H9 (cell line): ENCODE measurements at regions not wholly inside any gene's neighbourhood (a gene's known extent, or its start where the extent isn't known, plus 50 kb on each side); places are given as distances from the start of the nearest gene placed in this dataset.

Source experiments
- DNase-seq: peaks from one replicate; pipeline ENCODE4 v3.0.0-alpha.2; 2017
- H2AFZ ChIP-seq: one replicate; pipeline ENCODE4 v1.6.1; 2013; ENCODE audit warnings: mild to moderate bottlenecking, low read length, control low read depth, moderate library complexity
- H2AK5ac ChIP-seq: 2 replicates; pipeline ENCODE4 v1.6.1; 2013; ENCODE audit warnings: low read length, control low read depth, mixed read lengths; ENCODE audit not compliant: insufficient read length
- H2BK120ac ChIP-seq: one replicate; pipeline ENCODE4 v1.6.1; 2013; ENCODE audit warnings: low read depth, mild to moderate bottlenecking, low read length, control low read depth, inconsistent platforms; ENCODE audit not compliant: poor library complexity, severe bottlenecking
- H2BK12ac ChIP-seq: 2 replicates; pipeline ENCODE4 v1.6.1; 2013; ENCODE audit warnings: low read length, control low read depth, mixed read lengths, low read depth; ENCODE audit not compliant: insufficient read length
- H2BK15ac ChIP-seq: 2 replicates; pipeline ENCODE4 v1.6.1; 2013; ENCODE audit warnings: low read depth, low read length, control low read depth
- H2BK20ac ChIP-seq: one replicate; pipeline ENCODE4 v1.6.1; 2013; ENCODE audit warnings: low read depth, mild to moderate bottlenecking, low read length, control low read depth, inconsistent platforms; ENCODE audit not compliant: poor library complexity, severe bottlenecking
- H2BK5ac ChIP-seq: 2 replicates; pipeline ENCODE4 v1.6.1; 2013; ENCODE audit warnings: low read length, control low read depth, mixed read lengths; ENCODE audit not compliant: insufficient read length
- H3K14ac ChIP-seq: 2 replicates; pipeline ENCODE4 v1.6.1; 2013; ENCODE audit warnings: low read length, control low read depth; ENCODE audit not compliant: insufficient read depth
- H3K18ac ChIP-seq: 2 replicates; pipeline ENCODE4 v1.6.1; 2013; ENCODE audit warnings: low read depth, mild to moderate bottlenecking, mixed read lengths, low read length, control low read depth; ENCODE audit not compliant: insufficient read length
- H3K23ac ChIP-seq: 2 replicates; pipeline ENCODE4 v1.6.1; 2013; ENCODE audit warnings: low read length, control low read depth, mixed read lengths, low read depth; ENCODE audit not compliant: insufficient read length
- H3K23me2 ChIP-seq: 2 replicates; pipeline ENCODE4 v1.6.1; 2013; ENCODE audit warnings: low read depth, mild to moderate bottlenecking, mixed read lengths, low read length, control low read depth; ENCODE audit not compliant: insufficient read length, poor library complexity, severe bottlenecking
- H3K27ac ChIP-seq: 2 replicates; pipeline ENCODE4 v1.5.1; 2013; ENCODE audit warnings: low read length, control low read depth, mixed read lengths, low read depth; ENCODE audit not compliant: insufficient read length
- H3K27me3 ChIP-seq: 2 replicates; pipeline ENCODE4 v1.6.1; 2013; ENCODE audit warnings: low read length, control low read depth, inconsistent platforms; ENCODE audit not compliant: insufficient read depth
- H3K4ac ChIP-seq: 2 replicates; pipeline ENCODE4 v1.6.1; 2013; ENCODE audit warnings: low read depth, mild to moderate bottlenecking, control low read depth, inconsistent platforms, low read length, moderate library complexity
- H3K4me1 ChIP-seq: 2 replicates; pipeline ENCODE4 v1.6.1; 2013; ENCODE audit warnings: low read length, control low read depth, inconsistent platforms; ENCODE audit not compliant: insufficient read depth
- H3K4me2 ChIP-seq: 2 replicates; pipeline ENCODE4 v1.6.1; 2013; ENCODE audit warnings: low read length, control low read depth, mixed read lengths; ENCODE audit not compliant: insufficient read length, insufficient read depth
- H3K56ac ChIP-seq: 2 replicates; pipeline ENCODE4 v1.6.1; 2013; ENCODE audit warnings: low read depth, mild to moderate bottlenecking, mixed read lengths, low read length, control low read depth; ENCODE audit not compliant: insufficient read length
- H3K79me1 ChIP-seq: 2 replicates; pipeline ENCODE4 v1.6.1; 2013; ENCODE audit warnings: low read depth, mild to moderate bottlenecking, moderate library complexity, low read length, control low read depth, inconsistent platforms; ENCODE audit not compliant: insufficient read depth, poor library complexity, severe bottlenecking
- H3K79me2 ChIP-seq: 2 replicates; pipeline ENCODE4 v1.6.1; 2013; ENCODE audit warnings: low read length, control low read depth, inconsistent platforms; ENCODE audit not compliant: insufficient read depth
- H3K9ac ChIP-seq: 2 replicates; pipeline ENCODE4 v1.6.1; 2013; ENCODE audit warnings: low read length, control low read depth, mixed read lengths; ENCODE audit not compliant: insufficient read length; ENCODE audit errors: extremely low read depth
- H3K9me3 ChIP-seq: one replicate; pipeline ENCODE4 v1.6.1; 2013; ENCODE audit warnings: low read depth, low read length, inconsistent platforms; ENCODE audit not compliant: control insufficient read depth
- H3T11ph ChIP-seq: one replicate; pipeline ENCODE4 v1.6.1; 2013; ENCODE audit warnings: mild to moderate bottlenecking, low read length, control low read depth, inconsistent platforms
- H4K20me1 ChIP-seq: one replicate; pipeline ENCODE4 v1.6.1; 2013; ENCODE audit not compliant: control insufficient read depth, insufficient read length, insufficient read depth
- H4K5ac ChIP-seq: 2 replicates; pipeline ENCODE4 v1.6.1; 2013; ENCODE audit warnings: low read depth, mild to moderate bottlenecking, mixed read lengths, low read length, control low read depth; ENCODE audit not compliant: insufficient read length
- H4K8ac ChIP-seq: replicated peaks from 2 replicates; pipeline ENCODE4 v1.6.1; 2013; ENCODE audit warnings: low read length, control low read depth, mixed read lengths, low read depth; ENCODE audit not compliant: insufficient read length
- H4K91ac ChIP-seq: 2 replicates; pipeline ENCODE4 v1.6.1; 2013; ENCODE audit warnings: low read depth, mild to moderate bottlenecking, moderate library complexity, mixed read lengths, low read length, control low read depth; ENCODE audit not compliant: insufficient read length
- H3K27ac Mint-ChIP-seq, 3 experiments: 2 replicates in 2 of 3; 3 replicates in 1 of 3; pipeline ENCODE4 v1.8.0; 2020 to 2021; ENCODE audit warnings: mixed read lengths in 3 of 3, mild to moderate bottlenecking in 1 of 3, moderate library complexity in 1 of 3
- H3K27me3 Mint-ChIP-seq: 2 replicates; pipeline ENCODE4 v1.8.0; 2021; ENCODE audit warnings: low read depth, mild to moderate bottlenecking, moderate library complexity, mixed read lengths
- H3K36me3 Mint-ChIP-seq, 3 experiments: 2 replicates in 2 of 3; 3 replicates in 1 of 3; pipeline ENCODE4 v1.8.0; 2020 to 2021; ENCODE audit warnings: low read depth in 3 of 3, mixed read lengths in 3 of 3; ENCODE audit not compliant: insufficient read depth in 1 of 3
- H3K4me1 Mint-ChIP-seq, 2 experiments: 2 replicates each; pipeline ENCODE4 v1.8.0; 2020; ENCODE audit warnings: mixed read lengths in 2 of 2
- H3K4me3 Mint-ChIP-seq, 2 experiments: 2 replicates in 1 of 2; 3 replicates in 1 of 2; pipeline ENCODE4 v1.8.0; 2020 to 2021; ENCODE audit warnings: mild to moderate bottlenecking in 2 of 2, mixed read lengths in 2 of 2, moderate library complexity in 1 of 2
- H3K9me3 Mint-ChIP-seq, 2 experiments: 2 replicates in 1 of 2; 3 replicates in 1 of 2; pipeline ENCODE4 v1.8.0; 2020; ENCODE audit warnings: mild to moderate bottlenecking in 2 of 2, mixed read lengths in 2 of 2, moderate library complexity in 1 of 2
- CTCF ChIP-seq: fragments of 200-600 bp; sonication (generic); conservative IDR thresholded peaks from 3 replicates; pipeline ENCODE4 v1.8.0; 2021; ENCODE audit warnings: antibody characterized with exemption, mild to moderate bottlenecking
- WGBS: extraction: QIAGEN DNeasy Blood & Tissue Kit; methylation state at CpG from one replicate; pipeline ENCODE4 v1.1.7; 2013; ENCODE audit warnings: missing lambda C conversion rate, low lambda C conversion rate, mixed read lengths; ENCODE audit not compliant: insufficient read length; ENCODE audit errors: extremely low coverage; 5-methylcytosine and 5-hydroxymethylcytosine counted together

- Histone ChIP-seq H3T11ph (no peak overlapping the region), H3K79me1 (no peaks in the 10 kb centered on the region), H2BK15ac (no peak overlapping the region), H2BK120ac (no peak overlapping the region), H2BK5ac (no peak overlapping the region), H3K23me2 (no peaks in the 10 kb centered on the region), H3K79me2 (no peaks in the 10 kb centered on the region), H3K9ac (no peak overlapping the region), H2AFZ (no peak overlapping the region), H4K91ac (no peak overlapping the region), H4K5ac (no peak overlapping the region), H3K27ac (no peak overlapping the region), H2BK12ac (no peak overlapping the region), H3K23ac (no peak overlapping the region), H3K14ac (no peak overlapping the region), H3K4me1 (no peaks in the 10 kb centered on the region), H4K20me1 (no peaks in the 10 kb centered on the region), H3K4me2 (no peak overlapping the region), H3K18ac (no peak overlapping the region), H3K56ac (no peak overlapping the region), H3K4ac (no peak overlapping the region), H2BK20ac (no peak overlapping the region), H3K9me3 (no peaks in the 10 kb centered on the region), H3K27me3 (no peaks in the 10 kb centered on the region), H2AK5ac (no peak overlapping the region), H4K8ac (no peak overlapping the region)
- Mint-ChIP-seq H3K9me3 (no peaks in the 10 kb centered on the region), H3K4me1 (peaks cover 12 to 24% of the 10 kb centered on the region in 2 experiments), H3K27me3 (peaks cover 5% of the 10 kb centered on the region; the same call in 1 of the 2 replicates), H3K36me3 (no peaks in the 10 kb centered on the region), H3K27ac (no peak overlapping the region), H3K4me3 (no peak overlapping the region)
- WGBS = no CpG with 5 or more reads among the region's 5 CpGs
- TF ChIP-seq CTCF = no peak
- no peak for DNase-seq
Measured at GRCh38 chr10:78777466-78777865, 291.3 kb upstream of the ZMIZ1 start.
